Panc1 (cell line): ENCODE measurements at regions not wholly inside any gene's neighbourhood (a gene's known extent, or its start where the extent isn't known, plus 50 kb on each side); places are given as distances from the start of the nearest gene placed in this dataset.

Source experiments
- ATAC-seq: fragments of 200-7000 bp; cut with Tn5 transposase; 2 replicates; pipeline ENCODE4 v1.9.1; 2020; ENCODE audit warnings: mild to moderate bottlenecking, moderate library complexity
- BruUV-seq: library from RNA; stranded (reverse); fragments of 400-500 nt; replicated peaks from 2 replicates; lab custom pipeline; 2021; lab: Mats Ljungman, UMichigan
- CTCF ChIA-PET: fragments of 300-600 bp; sonication (Branson Sonifier 250); formaldehyde crosslinking; loops from one replicate; lab custom pipeline; 2022; ENCODE audit warnings: antibody characterized with exemption; lab: Charles Lee
- POLR2A ChIA-PET: fragments of 300-600 bp; sonication (Branson Sonifier 250); formaldehyde crosslinking; loops from one replicate; lab custom pipeline; 2022; ENCODE audit warnings: antibody characterized with exemption; lab: Charles Lee
- DNase-seq: peaks from one replicate; pipeline ENCODE4 v3.0.0-alpha.2; 2010; ENCODE audit warnings: low read depth, low spot score
- H3K27ac ChIP-seq: 2 replicates; pipeline ENCODE4 v1.5.1; 2011; ENCODE audit warnings: mild to moderate bottlenecking, low read length, inconsistent platforms
- H3K27me3 ChIP-seq: fragments of 200-500 bp; sonication (Bioruptor generic); 2 replicates; pipeline ENCODE4 v1.6.0; 2014; ENCODE audit warnings: low read length, inconsistent platforms; ENCODE audit not compliant: control insufficient read depth, insufficient read depth
- H3K36me3 ChIP-seq: fragments of 200-500 bp; sonication (Bioruptor generic); 2 replicates; pipeline ENCODE4 v1.5.1; 2014; ENCODE audit warnings: inconsistent platforms, mild to moderate bottlenecking, low read length, moderate library complexity; ENCODE audit not compliant: control insufficient read depth, insufficient read depth
- H3K4me1 ChIP-seq: 2 replicates; pipeline ENCODE4 v1.5.1; 2011; ENCODE audit warnings: inconsistent platforms, mild to moderate bottlenecking, low read length, moderate library complexity; ENCODE audit not compliant: control insufficient read depth, insufficient read depth
- H3K4me3 ChIP-seq, 2 experiments: 2 replicates each; pipeline ENCODE4 v1.5.1; 2011 to 2012; ENCODE audit warnings: low read depth in 2 of 2, low read length in 2 of 2, mild to moderate bottlenecking in 2 of 2, inconsistent platforms in 1 of 2, moderate library complexity in 1 of 2
- H3K9me3 ChIP-seq: fragments of 200-500 bp; sonication (Bioruptor generic); 2 replicates; pipeline ENCODE4 v1.5.1; 2014; ENCODE audit warnings: low read depth, mild to moderate bottlenecking, inconsistent platforms, low read length, moderate library complexity; ENCODE audit not compliant: control insufficient read depth, insufficient read depth
- POLR2AphosphoS5 ChIP-seq: IDR thresholded peaks from 2 replicates; pipeline ENCODE4 v1.6.1; 2012; ENCODE audit warnings: mild to moderate bottlenecking, low read depth, low read length, moderate library complexity
- SIN3A ChIP-seq: IDR thresholded peaks from 2 replicates; pipeline ENCODE4 v1.6.1; 2012; ENCODE audit warnings: low read depth, mild to moderate bottlenecking, low read length, moderate library complexity, borderline replicate concordance; ENCODE audit not compliant: insufficient read depth
- TCF7L2 ChIP-seq: IDR thresholded peaks from 2 replicates; pipeline ENCODE4 v1.6.1; 2011; ENCODE audit warnings: mild to moderate bottlenecking, low read depth, low read length, inconsistent platforms
- in situ Hi-C: cut with HindIII; loops from 2 replicates; pipeline ENCODE4 v1.10.0; 2016; ENCODE audit warnings: low sequenced_read_pairs, low pct_unique_long_range_greater_than_20kb
- intact Hi-C: fragments of 100-400 bp; cut with micrococcal nuclease; formaldehyde crosslinking; loops from one replicate; pipeline ENCODE4 v1.10.0; 2022; ENCODE audit not compliant: unreplicated experiment
- TF ChIP-seq, protein P1 (sequence below), 2 experiments: IDR thresholded peaks; 2 replicates each; pipeline ENCODE4 v1.6.1; 2011 to 2012; ENCODE audit warnings: low read depth in 2 of 2, control low read depth in 1 of 2, low read length in 1 of 2, mild to moderate bottlenecking in 1 of 2, moderate library complexity in 1 of 2; ENCODE audit not compliant: insufficient read depth in 1 of 2
- TF ChIP-seq, protein P2 (sequence below): fragments of 450-650 bp; IDR thresholded peaks from 2 replicates; pipeline ENCODE4 v1.5.1; 2017; ENCODE audit warnings: mild to moderate bottlenecking

DNA sequence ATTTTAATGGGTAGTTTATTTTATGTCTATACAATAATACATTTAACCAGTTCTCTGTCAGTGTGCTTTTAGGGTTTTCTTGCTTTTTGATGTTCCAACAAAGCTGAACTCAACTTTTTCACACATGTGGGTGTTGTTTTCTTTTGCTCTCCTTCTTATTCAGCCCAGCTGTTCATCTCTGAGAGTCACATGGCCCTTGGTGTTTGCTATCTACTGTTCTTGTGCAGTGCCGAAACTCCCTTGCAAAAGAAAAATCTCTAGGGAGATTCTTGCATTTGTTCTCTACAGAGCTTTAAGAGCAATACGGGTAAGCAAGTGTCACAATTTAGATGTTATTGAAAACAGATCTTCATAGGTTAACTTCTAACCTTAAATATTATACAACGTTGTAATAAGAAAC is 281.1 kb upstream of the CXADR start:
- ChIA-PET POLR2A (no interaction called here), CTCF (no interaction called here)
- Histone ChIP-seq H3K36me3 (no peaks in the 10 kb centered on the region), H3K4me1 (no peaks in the 10 kb centered on the region), H3K9me3 (no peaks in the 10 kb centered on the region), H3K27ac (no peak overlapping the region), H3K27me3 (no peaks in the 10 kb centered on the region), H3K4me3 (no peak overlapping the region)
- BruUV-seq = no TSS peak
- intact Hi-C loops = no loop called here
- in situ Hi-C loops = no loop called here
- no peak for TF ChIP-seq SIN3A
- TF ChIP-seq TCF7L2 = no peak
- TF ChIP-seq, protein P1, sequence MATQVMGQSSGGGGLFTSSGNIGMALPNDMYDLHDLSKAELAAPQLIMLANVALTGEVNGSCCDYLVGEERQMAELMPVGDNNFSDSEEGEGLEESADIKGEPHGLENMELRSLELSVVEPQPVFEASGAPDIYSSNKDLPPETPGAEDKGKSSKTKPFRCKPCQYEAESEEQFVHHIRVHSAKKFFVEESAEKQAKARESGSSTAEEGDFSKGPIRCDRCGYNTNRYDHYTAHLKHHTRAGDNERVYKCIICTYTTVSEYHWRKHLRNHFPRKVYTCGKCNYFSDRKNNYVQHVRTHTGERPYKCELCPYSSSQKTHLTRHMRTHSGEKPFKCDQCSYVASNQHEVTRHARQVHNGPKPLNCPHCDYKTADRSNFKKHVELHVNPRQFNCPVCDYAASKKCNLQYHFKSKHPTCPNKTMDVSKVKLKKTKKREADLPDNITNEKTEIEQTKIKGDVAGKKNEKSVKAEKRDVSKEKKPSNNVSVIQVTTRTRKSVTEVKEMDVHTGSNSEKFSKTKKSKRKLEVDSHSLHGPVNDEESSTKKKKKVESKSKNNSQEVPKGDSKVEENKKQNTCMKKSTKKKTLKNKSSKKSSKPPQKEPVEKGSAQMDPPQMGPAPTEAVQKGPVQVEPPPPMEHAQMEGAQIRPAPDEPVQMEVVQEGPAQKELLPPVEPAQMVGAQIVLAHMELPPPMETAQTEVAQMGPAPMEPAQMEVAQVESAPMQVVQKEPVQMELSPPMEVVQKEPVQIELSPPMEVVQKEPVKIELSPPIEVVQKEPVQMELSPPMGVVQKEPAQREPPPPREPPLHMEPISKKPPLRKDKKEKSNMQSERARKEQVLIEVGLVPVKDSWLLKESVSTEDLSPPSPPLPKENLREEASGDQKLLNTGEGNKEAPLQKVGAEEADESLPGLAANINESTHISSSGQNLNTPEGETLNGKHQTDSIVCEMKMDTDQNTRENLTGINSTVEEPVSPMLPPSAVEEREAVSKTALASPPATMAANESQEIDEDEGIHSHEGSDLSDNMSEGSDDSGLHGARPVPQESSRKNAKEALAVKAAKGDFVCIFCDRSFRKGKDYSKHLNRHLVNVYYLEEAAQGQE (IDR thresholded peaks at IDR 0.05; ENCODE audit: insufficient read depth in 1 of 2, low read depth in 2 of 2, low read length in 1 of 2) = no peak
- no peak for TF ChIP-seq POLR2AphosphoS5
- TF ChIP-seq, protein P2, sequence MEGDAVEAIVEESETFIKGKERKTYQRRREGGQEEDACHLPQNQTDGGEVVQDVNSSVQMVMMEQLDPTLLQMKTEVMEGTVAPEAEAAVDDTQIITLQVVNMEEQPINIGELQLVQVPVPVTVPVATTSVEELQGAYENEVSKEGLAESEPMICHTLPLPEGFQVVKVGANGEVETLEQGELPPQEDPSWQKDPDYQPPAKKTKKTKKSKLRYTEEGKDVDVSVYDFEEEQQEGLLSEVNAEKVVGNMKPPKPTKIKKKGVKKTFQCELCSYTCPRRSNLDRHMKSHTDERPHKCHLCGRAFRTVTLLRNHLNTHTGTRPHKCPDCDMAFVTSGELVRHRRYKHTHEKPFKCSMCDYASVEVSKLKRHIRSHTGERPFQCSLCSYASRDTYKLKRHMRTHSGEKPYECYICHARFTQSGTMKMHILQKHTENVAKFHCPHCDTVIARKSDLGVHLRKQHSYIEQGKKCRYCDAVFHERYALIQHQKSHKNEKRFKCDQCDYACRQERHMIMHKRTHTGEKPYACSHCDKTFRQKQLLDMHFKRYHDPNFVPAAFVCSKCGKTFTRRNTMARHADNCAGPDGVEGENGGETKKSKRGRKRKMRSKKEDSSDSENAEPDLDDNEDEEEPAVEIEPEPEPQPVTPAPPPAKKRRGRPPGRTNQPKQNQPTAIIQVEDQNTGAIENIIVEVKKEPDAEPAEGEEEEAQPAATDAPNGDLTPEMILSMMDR = no peak
- DNase-seq (no peak), ATAC-seq (no peak)

DNA sequence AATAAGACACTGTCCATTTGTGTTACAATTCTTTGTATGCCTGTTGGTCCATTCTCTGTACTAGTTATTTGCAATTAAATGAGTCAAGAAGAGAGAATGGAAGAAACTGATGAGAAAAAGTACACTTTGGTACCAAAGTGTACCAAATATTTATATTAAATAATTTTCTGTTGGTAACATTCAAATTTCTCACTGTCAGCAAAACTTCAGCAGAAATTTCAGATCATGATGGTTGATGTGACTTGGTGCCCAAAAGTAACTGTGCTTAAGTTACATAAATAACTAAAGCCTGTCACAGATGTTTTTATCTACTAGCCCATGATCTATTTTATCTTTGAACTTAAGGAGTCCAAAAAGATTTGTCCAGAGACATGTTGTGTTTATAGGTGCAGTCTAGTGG is 274.4 kb upstream of the CXADR start:
- Histone ChIP-seq H3K4me3 (no peak overlapping the region), H3K27me3 (no peaks in the 10 kb centered on the region), H3K27ac (no peak overlapping the region), H3K36me3 (no peaks in the 10 kb centered on the region), H3K9me3 (no peaks in the 10 kb centered on the region), H3K4me1 (no peaks in the 10 kb centered on the region)
- ChIA-PET POLR2A (no interaction called here), CTCF (interaction anchor here (0.6 kb wide), 1 partner anchor 277 kb away, joined by 3 read pairs; no protein-coding TSS in a partner anchor)
- BruUV-seq = no TSS peak
- in situ Hi-C loops = no loop called here
- ATAC-seq (no peak), DNase-seq (no peak)
- TF ChIP-seq TCF7L2 = no peak
- no peak for TF ChIP-seq SIN3A
- TF ChIP-seq, protein P1 (IDR thresholded peaks at IDR 0.05; ENCODE audit: insufficient read depth in 1 of 2, low read depth in 2 of 2, low read length in 1 of 2) = no peak
- TF ChIP-seq POLR2AphosphoS5 = no peak
- TF ChIP-seq, protein P2 = no peak
- intact Hi-C loops = no loop called here
